NCI-H128 (cell line): ENCODE measurements at regions not wholly inside any gene's neighbourhood (a gene's known extent, or its start where the extent isn't known, plus 50 kb on each side); places are given as distances from the start of the nearest gene placed in this dataset.
"Not testable (repeated sequence)": the region's sequence is repeated elsewhere in the genome, so short reads cannot be mapped to it uniquely, and the experiment has no call there.

Experiments
- DNase-seq: peaks from one replicate; lab custom pipeline; 2025; ENCODE audit not compliant: unreplicated experiment; lab: John Stamatoyannopoulos, UW

GRCh38 chr6:79394690-79395089 is 142.5 kb downstream of the LCA5 start:
- no peak for DNase-seq

DNA sequence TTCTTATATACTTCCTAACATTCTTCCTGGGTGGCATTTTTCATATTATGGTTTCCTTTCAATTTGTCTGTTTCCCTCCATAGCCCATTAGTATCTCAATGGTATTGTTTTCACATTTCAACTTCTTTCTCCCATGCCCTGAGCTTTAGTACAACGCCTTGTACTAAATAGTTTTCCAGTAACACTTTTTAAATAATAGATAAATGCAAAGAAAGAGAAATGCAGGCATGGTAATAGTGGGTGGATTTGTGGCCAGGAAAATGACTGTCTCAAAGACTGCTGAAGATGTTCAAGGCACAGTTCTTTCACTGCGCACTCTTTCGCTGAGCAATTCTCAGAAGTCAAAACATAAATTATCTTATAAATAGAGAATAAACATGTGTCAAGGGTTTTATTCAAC is 145.1 kb downstream of the LCA5 start:
- no peak for DNase-seq

- DNase-seq = no peak
Measured at GRCh38 chr6:79391480-79391879, 145.8 kb downstream of the LCA5 start.

DNA sequence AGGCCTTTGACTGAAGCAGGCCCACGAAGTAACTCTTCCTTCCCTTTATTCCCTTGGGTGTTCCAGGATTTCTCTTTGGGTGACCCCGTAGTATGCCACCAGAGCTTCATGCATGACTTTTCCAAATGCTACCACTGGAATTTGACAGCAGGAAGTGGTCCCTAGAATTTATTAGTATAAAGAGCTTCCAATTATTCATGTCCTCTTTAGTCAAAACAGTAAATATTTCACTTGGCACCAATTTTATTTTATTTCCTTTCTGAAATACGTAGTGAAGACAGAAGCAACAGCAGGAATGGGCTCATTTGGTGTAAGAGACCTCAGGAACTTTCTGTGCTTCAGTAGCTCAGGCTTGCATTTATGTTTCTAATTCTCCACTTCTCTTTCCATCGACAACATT is 151.3 kb downstream of the LCA5 start:
- DNase-seq = no peak

DNA sequence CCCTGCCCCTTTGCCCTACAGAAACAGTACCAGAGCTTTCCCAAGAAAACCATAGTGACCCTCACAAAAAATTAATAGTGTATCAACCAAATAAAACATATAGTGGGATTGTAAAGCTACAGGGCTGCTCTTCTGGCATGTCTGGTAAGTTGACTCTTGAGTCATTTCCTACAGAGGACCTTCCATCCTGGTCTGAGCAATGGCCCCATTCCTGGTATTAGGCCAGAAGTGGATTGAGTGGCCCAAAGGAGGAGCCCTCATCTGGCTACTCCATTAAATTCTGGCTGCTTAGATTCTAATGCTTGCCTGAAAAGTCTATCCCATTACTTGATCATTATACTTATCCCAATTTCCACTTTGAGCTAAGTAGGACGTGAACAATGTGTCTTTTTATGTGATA is 150.9 kb upstream of the HMGN3 start:
- no peak for DNase-seq

DNA sequence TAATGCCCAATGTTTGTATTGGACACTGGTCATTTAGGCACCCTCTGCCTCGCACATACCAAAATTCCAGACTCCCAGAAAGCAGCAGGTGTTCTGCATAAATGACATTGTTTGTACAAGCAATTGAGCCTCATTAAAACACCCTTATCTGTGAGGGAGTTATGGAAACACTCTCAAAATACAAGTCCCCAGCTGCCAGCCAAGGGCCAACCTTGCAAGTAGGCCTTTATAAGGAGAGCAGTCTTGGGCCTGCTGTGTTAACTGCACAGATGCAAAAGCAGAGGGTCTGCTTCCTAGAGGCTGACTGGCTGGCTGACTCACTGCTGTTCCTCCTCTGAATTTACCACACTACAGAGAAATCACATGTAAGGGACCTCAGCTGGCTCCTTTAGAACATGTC is 150.4 kb upstream of the HMGN3 start:
- peak; percentile 68 for DNase-seq

DNA sequence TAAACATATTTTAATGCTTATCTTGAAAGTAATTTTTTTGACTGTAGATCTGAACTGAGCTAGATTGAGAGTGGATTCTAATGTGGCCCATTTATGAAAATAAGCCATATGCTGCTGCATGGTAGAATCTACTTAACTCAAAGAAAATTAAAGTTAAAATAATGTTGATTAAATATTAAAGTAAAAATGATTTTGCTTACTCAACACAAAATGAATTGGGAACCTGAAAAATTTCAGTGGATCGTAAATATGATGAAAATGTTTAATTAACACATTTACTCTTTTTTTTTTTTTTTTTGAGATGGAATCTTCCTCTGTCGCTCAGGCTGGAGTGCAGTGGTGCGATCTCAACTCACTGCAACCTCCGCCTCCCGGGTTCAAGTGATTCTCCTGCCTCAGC is 144.5 kb upstream of the HMGN3 start:
- no peak for DNase-seq

- no peak for DNase-seq
Measured at GRCh38 chr6:79377888-79378348, 143.4 kb upstream of the HMGN3 start.

DNA sequence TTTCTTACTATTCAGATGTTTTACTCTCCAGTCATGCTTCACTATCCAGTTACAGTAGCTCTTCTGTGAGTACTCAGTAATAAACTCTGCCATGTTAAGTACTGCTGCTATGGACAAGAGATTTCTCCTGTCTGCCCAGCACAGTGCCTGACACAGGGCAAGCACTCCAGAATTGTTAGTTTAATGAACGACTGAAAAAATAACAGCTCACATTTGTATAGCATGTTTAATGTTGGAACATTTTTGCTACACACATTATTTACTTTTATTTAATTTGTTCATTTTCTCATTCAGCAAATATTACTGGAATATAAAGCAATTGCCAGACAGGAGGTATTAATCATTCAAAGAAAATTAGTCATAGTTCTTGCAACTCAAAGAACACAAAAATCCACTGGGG is 142.6 kb upstream of the HMGN3 start:
- no peak for DNase-seq

GRCh38 chr6:79375635-79376337 is 141.3 kb upstream of the HMGN3 start:
- DNase-seq = peak; percentile 75

DNA sequence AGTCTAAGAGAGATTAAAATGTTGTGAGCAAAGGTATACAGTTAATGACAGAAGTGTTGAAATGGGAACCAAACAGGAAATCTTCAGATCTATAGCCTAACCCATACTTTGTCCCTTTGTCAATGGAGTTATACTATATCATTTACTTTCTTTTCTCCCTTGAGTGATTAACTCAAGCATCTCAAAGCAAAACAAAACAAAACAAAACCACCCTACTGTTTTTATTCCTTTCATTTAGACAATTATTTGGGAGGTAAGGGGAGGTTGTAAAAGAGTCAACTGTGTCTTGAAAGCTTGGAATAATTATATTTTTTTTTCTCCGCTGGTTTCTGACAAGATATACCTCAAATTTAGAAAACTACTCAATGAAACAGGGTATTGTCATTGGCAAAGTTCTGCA is 139.8 kb upstream of the HMGN3 start:
- no peak for DNase-seq

GRCh38 chr6:79373880-79374279 is 139.4 kb upstream of the HMGN3 start:
- DNase-seq = no peak

DNA sequence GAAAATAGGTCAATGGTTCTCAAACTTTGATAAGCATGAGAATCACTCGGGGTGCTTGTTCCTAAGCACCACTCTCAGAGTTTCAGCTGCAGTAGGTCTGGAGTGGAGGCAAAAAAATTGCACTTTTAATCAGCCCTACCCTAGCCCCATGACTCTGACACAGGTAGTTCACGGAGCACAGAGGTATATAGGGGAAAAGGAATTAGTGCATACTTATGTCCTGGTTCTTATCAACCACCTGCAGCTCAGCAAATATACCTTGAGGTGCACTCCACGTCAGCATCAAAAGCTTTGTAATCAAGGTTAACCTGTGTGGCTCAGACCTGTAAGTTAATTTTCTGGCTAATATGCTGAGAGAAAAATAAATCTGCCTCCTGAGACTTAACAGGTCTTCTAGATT is 138.8 kb upstream of the HMGN3 start:
- DNase-seq = no peak

GRCh38 chr6:79372757-79373156 is 138.3 kb upstream of the HMGN3 start:
- no peak for DNase-seq

DNA sequence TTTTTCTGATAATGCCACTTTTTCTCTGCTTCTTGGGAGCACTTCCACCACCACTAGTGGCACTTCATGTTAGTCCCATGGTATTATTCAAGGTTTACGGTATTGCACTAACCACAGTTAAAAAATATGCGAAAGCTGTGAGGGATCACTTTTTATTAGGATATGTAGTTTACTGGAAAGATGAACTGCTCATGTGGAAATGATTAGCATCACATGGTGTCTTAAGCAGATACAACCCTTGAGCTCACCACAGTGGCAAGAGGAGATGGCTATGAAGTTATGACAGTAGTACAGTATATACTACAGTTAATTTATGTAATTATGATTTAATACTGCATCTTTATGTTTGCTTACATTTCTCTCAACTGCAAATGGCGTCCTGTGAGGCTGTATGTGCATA is 134.5 kb upstream of the HMGN3 start:
- DNase-seq = no peak

GRCh38 chr6:79363441-79363840 is 129.0 kb upstream of the HMGN3 start:
- DNase-seq = not testable (repeated sequence)

DNA sequence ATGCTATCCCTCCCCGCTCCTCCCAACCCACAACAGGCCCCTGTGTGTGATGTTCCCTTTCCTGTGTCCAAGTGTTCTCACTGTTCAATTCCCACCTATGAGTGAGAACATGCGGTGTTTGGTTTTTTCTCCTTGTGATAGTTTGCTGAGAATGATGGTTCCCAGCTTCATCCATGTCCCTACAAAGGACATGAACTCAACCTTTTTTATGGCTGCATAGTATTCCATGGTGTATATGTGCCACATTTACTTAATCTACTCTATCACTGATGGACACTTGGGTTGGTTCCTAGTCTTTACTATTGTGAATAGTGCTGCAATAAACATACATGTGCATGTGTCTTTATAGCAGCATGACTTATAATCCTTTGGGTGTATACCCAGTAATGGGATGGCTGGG is 126.6 kb upstream of the HMGN3 start:
- not testable (repeated sequence) for DNase-seq

DNA sequence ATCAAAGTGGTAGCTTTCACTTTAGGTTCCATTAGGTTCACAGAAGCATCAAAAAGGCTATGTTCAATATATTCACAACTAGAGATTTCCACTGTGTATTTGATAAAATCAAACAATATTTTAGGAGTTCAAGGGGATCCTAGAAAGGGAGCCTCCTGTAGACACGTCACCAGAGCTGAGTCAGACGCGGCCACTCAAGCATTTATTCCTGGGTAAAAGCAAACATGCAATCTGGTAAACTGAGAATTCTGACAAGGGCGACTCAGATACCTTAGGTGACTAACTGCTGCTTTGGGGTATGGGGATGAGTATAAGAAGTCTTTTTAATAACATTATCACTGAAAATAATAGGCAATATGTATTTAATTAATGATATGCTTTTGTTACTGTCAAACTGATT is 118.7 kb upstream of the HMGN3 start:
- DNase-seq = no peak

- no peak for DNase-seq
Measured at GRCh38 chr6:79338493-79338892, 104.0 kb upstream of the HMGN3 start.

DNA sequence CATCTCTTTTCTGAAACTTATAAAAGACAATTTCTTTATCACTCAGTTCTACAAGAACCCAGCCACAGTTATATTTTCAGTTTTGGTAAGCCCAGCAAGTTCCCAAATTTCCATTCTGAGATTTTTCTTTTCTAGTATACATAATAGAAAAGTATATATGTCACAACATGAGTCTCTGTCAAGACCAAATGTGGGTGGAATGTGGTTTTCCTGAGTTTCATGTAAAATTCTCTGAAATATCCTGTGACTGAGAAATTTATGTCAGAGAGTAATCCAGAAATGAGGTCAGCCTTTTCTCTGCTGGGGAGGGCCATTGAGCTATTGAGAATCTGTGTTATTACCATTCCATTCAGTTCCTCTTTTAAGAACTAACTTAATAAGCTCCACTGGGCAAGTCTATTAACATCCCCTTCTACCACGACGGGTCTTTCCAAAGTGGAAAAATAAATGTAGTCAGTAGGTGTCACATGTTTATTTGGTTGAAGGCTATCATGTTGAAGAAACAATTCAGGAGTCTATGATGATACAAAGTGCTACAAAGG is 100.7 kb upstream of the HMGN3 start:
- no peak for DNase-seq

DNA sequence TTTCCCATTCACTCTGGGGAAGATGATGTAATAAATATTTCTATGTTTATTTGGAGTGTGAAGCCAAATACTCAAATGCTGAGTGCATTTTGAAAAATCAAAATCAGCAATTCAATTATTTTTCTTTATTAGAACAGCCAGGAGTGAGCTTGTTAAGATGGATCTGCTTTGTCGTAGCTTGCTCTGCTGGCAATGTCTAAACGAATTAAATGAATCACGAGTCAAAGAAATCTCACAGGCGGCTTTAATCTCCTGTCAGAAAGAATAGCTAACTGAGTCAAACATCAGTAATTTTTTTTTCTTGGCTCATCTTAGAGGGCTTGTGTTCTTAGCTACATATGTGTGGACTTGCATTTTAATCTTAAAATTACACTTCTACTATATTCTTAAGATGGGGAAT is 100.2 kb upstream of the HMGN3 start:
- DNase-seq = no peak

- DNase-seq = no peak
Measured at GRCh38 chr6:79330704-79331103, 96.2 kb upstream of the HMGN3 start.

GRCh38 chr6:79313254-79313653 is 78.8 kb upstream of the HMGN3 start:
- DNase-seq = no peak
